ACHN (cell line): ENCODE measurements at regions not wholly inside any gene's neighbourhood (a gene's known extent, or its start where the extent isn't known, plus 50 kb on each side); places are given as distances from the start of the nearest gene placed in this dataset.

Experiments used
- DNase-seq: peaks from one replicate; pipeline ENCODE4 v3.0.0-alpha.2; 2015
- in situ Hi-C: cut with HindIII; loops from 2 replicates; pipeline ENCODE4 v1.10.0; 2017; ENCODE audit warnings: low sequenced_read_pairs, low pct_ligation_motif_present, low pct_unique_long_range_greater_than_20kb

GRCh38 chr2:13103778-13104493 is 387.2 kb downstream of the TRIB2 start:
- DNase-seq: no peak
- in situ Hi-C loops: no loop called here

DNA sequence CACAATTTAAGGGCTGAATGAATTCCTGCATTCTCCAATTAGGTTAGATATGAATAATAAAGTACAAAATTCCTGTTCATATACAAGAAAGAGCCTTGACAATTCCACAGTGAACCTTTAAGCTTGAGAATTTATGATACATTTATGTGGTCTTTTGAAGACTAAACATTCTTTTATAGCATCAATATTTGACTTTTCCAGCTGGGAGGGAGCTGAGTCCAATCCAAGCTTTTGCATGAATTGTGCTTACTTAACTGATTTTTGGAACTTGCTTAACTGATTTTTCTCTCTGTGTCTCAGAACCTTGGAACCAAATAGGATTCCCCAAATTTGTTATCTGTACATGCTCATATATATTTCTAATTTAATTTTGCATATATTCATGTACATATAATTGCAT is 388.0 kb downstream of the TRIB2 start:
- DNase-seq: no peak
- in situ Hi-C loops: no loop called here

GRCh38 chr2:13106302-13106701 is 389.6 kb downstream of the TRIB2 start:
- no peak for DNase-seq
- in situ Hi-C loops: no loop called here

- in situ Hi-C loops: no loop called here
- no peak for DNase-seq
Measured at GRCh38 chr2:13109516-13109915, 392.8 kb downstream of the TRIB2 start.

GRCh38 chr2:13110825-13111224 is 394.1 kb downstream of the TRIB2 start:
- in situ Hi-C loops: no loop called here
- DNase-seq: no peak

- in situ Hi-C loops: no loop called here
Measured at GRCh38 chr2:13113002-13113401, 396.3 kb downstream of the TRIB2 start.

GRCh38 chr2:13114391-13114790 is 397.7 kb downstream of the TRIB2 start:
- in situ Hi-C loops: no loop called here

More at GRCh38 chr2:13113002-13113401, 396.3 kb downstream of the TRIB2 start:
- DNase-seq: no peak

GRCh38 chr2:13115643-13116042 is 398.9 kb downstream of the TRIB2 start:
- no peak for DNase-seq
- in situ Hi-C loops: no loop called here

More at GRCh38 chr2:13114391-13114790, 397.7 kb downstream of the TRIB2 start:
- DNase-seq: no peak

- in situ Hi-C loops: no loop called here
- no peak for DNase-seq
Measured at GRCh38 chr2:13121096-13121495, 404.4 kb downstream of the TRIB2 start.

DNA sequence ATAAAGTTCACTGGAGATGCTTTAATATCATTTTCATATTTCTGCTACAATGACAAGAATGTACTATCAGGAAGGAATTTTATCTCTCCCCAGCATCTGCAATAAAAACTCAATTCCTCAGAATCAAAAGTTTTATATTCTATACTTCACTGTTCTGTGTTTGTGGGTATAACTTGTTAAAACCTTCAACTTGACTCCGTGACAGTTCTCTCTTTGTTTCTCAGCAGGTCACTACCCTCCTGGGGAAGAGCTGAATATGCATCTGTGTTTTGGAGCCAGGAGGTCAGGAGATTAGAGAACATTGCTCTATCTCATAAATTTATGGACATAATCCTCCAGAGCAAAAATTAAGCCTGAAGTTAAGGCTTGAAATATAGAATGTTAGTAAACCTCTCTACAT is 411.4 kb downstream of the TRIB2 start:
- in situ Hi-C loops: no loop called here
- no peak for DNase-seq

DNA sequence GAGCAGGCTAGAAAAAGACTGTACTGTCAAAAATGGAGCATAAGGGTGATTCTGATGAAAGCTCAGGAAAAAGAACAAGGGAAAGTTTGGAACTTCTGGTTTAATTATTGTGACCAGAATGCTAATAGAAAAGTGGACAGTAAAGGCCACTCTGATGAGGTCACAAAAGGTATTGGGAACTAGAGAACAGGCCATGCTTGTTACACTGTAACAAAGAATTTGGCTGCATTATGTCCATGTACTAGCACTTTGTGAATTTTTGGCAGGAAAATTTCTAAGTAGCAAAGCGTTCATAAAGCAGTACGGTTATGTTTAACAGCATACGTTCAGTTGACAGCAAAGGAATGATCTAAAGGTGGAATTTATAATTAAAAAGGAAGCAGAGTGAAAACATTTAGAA is 418.6 kb downstream of the TRIB2 start:
- no peak for DNase-seq
- in situ Hi-C loops: no loop called here

- DNase-seq: no peak
- in situ Hi-C loops: no loop called here
Measured at GRCh38 chr2:13135856-13136255, 419.1 kb downstream of the TRIB2 start.

DNA sequence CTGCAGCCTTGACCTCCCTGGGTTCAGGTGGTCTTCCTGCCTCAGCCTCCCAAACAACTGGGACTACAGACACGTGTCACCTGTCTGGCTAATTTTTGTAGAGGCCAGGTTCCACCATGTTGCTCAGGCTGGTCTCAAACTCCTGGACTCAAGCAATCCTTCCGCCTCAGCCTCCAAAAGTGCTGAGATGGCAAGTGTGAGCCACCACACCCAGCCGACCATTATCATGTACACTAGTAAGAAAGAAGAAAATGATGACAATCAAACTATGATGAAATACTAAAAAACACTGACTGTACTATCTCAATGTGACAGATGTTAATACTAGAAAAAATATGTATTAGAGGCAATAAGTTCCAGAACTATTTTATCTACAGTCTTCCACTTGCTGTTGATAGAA is 420.9 kb downstream of the TRIB2 start:
- DNase-seq: no peak
- in situ Hi-C loops: no loop called here

GRCh38 chr2:13141315-13141714 is 424.6 kb downstream of the TRIB2 start:
- DNase-seq: no peak
- in situ Hi-C loops: no loop called here

- in situ Hi-C loops: no loop called here
- DNase-seq: no peak
Measured at GRCh38 chr2:13143451-13143850, 426.7 kb downstream of the TRIB2 start.

DNA sequence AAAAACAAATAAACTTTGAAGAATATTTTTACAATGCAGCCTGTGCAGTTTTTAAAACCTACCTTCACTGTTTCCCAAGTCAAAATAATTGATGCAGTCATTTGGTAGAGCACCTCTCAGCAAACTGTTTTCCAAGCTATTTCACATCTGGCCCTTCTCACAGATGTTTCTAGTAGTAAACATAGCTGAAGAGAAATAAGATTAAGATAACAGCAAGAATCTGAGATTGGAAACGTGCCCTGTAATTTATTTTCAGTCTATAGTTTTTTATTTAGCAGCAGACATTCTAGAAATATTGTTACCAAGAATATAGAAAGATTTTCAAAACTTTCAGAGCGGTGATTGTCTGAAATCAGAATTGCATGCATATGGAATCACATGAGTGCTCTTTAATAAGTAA is 440.2 kb downstream of the TRIB2 start:
- in situ Hi-C loops: no loop called here
- DNase-seq: no peak

DNA sequence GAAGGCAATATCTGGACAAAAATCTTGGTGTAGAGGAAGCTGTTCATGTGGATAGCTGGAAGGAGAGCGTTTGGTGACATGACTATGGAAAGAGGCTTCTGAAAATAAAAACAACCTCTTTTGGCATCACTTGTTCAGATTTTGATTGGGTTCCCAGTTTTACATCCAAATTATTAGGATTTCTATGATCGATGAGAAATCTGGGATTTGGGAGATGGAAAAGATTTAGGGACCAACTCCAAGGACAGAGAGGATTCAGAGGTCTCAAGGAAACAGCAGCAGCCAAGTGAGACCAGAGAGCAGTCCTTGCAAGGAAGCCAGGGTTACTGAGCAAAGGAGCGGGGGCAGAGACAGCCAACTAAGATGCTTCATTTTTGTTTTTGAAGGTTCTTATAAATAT is 441.7 kb downstream of the TRIB2 start:
- DNase-seq: no peak
- in situ Hi-C loops: no loop called here

DNA sequence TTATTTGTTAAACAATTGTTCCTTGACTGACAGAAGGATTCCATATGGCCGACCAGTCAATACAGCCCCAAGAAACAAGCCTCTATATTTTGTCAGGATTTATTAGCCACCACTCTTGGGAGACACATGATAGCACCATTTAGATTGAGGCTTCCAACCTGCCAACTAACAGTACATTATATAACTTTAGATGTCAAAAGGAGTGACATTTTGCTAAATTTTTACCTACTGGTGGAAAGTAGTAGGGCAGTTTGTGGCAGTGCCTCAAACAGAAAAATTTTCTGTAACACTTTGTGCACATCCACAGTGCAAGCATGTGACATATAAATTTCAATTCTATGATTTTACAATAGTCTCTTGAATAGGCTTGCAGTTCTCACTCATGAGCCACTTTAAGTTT is 464.0 kb downstream of the TRIB2 start:
- in situ Hi-C loops: no loop called here
- no peak for DNase-seq

GRCh38 chr2:13193075-13193474 is 476.3 kb downstream of the TRIB2 start:
- DNase-seq: no peak
- in situ Hi-C loops: no loop called here

DNA sequence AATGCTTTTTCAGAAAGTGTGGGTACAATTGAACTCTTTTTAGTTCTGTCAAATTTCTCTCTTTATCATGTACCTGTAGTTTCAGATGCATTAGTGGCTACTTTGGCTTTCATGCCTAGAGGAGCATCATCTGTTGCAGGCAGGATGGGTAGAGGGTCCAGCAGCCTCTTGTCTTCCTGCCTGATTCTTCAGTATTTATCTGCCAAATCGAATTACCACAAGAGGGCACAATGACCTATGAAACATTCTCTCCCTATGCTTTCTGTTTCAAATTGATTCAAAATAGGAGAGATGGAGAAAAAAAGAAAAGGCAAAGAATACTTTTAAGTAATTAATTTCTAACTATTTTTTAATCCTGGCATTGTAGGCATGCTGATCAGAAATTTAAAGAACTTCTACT is 477.2 kb downstream of the TRIB2 start:
- peak; percentile 45 for DNase-seq
- in situ Hi-C loops: no loop called here

DNA sequence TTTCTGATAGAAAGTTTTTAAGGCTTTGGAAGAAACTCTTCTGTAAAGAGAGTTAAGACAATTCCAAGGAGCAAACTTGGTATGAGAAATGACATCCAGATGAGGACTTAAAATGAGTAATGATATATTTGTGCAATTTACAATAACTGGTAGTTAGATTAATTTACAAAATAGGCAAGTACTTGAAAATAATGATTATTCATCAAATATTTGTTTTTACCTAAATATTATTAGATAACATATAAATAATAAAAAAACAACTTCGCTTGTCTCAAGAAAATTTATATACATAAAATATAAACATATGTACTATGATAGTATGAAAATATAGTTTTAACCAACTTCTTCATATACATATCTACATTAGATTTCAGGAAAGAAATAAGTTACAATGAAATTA is 478.5 kb downstream of the TRIB2 start:
- in situ Hi-C loops: no loop called here
- no peak for DNase-seq
